H1 (cell line): ENCODE measurements at regions not wholly inside any gene's neighbourhood (a gene's known extent, or its start where the extent isn't known, plus 50 kb on each side); places are given as distances from the start of the nearest gene placed in this dataset.

Experiments used
- CTCF ChIA-PET: fragments of 300-600 bp; sonication (Branson Sonifier 250); formaldehyde crosslinking; loops from one replicate; lab custom pipeline; 2021; ENCODE audit not compliant: partially characterized antibody; lab: Charles Lee
- POLR2A ChIA-PET: fragments of 300-600 bp; sonication (Branson Sonifier 250); formaldehyde crosslinking; loops from one replicate; lab custom pipeline; 2021; ENCODE audit warnings: inconsistent platforms; ENCODE audit not compliant: partially characterized antibody; lab: Charles Lee
- DNase-seq, 2 experiments: peaks; one replicate each; pipeline versions ENCODE4 v3.0.0 to v3.0.0-alpha.2; 2010 to 2022; ENCODE audit warnings: low spot score in 2 of 2, low read depth in 1 of 2, mixed read lengths in 1 of 2
- FAIRE-seq: peaks from 2 replicates; lab custom pipeline; 2011; peaks lifted over from hg19 to GRCh38; lab: Jason Lieb, UNC
- H2AFZ ChIP-seq: 2 replicates; pipeline ENCODE4 v1.8.1; 2012; ENCODE audit warnings: low read length, inconsistent platforms
- H2AK5ac ChIP-seq: 2 replicates; pipeline ENCODE4 v1.6.1; 2013; ENCODE audit warnings: low read depth, low read length
- H2BK120ac ChIP-seq: replicated peaks from 2 replicates; pipeline ENCODE3; 2013; ENCODE audit warnings: low read depth, low read length, inconsistent platforms
- H2BK12ac ChIP-seq: 2 replicates; pipeline ENCODE4 v1.6.1; 2013; ENCODE audit warnings: low read depth, low read length
- H2BK15ac ChIP-seq: 2 replicates; pipeline ENCODE4 v1.6.1; 2013; ENCODE audit warnings: low read length
- H2BK20ac ChIP-seq: 2 replicates; pipeline ENCODE4 v1.6.1; 2013; ENCODE audit warnings: low read length
- H2BK5ac ChIP-seq: 2 replicates; pipeline ENCODE4 v1.6.1; 2013; ENCODE audit warnings: low read depth, low read length
- H3K14ac ChIP-seq: 2 replicates; pipeline ENCODE4 v1.6.1; 2013; ENCODE audit warnings: inconsistent platforms; ENCODE audit not compliant: insufficient read length
- H3K18ac ChIP-seq: 2 replicates; pipeline ENCODE4 v1.6.1; 2013; ENCODE audit warnings: low read length; ENCODE audit errors: extremely low read depth
- H3K23ac ChIP-seq: 2 replicates; pipeline ENCODE4 v1.6.1; 2013; ENCODE audit warnings: inconsistent platforms; ENCODE audit not compliant: insufficient read length
- H3K23me2 ChIP-seq: 2 replicates; pipeline ENCODE4 v1.6.1; 2013; ENCODE audit warnings: low read depth, low read length
- H3K27ac ChIP-seq: 2 replicates; pipeline ENCODE4 v1.6.1; 2011; ENCODE audit warnings: low read depth, low read length, inconsistent platforms
- H3K27me3 ChIP-seq, 4 experiments: replicated peaks in 1 of 4; 1 replicate in 1 of 4; 2 replicates in 3 of 4; pipeline versions ENCODE4 v1.6.1 to v1.8.1; 2011 to 2013; ENCODE audit warnings: low read length in 3 of 4, mild to moderate bottlenecking in 3 of 4, inconsistent platforms in 2 of 4, mixed read lengths in 2 of 4, moderate library complexity in 1 of 4; ENCODE audit not compliant: control insufficient read depth in 3 of 4, insufficient read depth in 3 of 4; ENCODE audit errors: extremely low read depth in 1 of 4
- H3K36me3 ChIP-seq, 4 experiments: 2 replicates each; pipeline versions ENCODE4 v1.6.1 to v1.8.1; 2011 to 2013; ENCODE audit warnings: mild to moderate bottlenecking in 4 of 4, low read length in 3 of 4, moderate library complexity in 2 of 4, control low read depth in 1 of 4, inconsistent platforms in 1 of 4; ENCODE audit not compliant: insufficient read depth in 4 of 4, control insufficient read depth in 2 of 4
- H3K4ac ChIP-seq: replicated peaks from 2 replicates; pipeline ENCODE3; 2013; ENCODE audit warnings: low read length, low read depth, mixed read lengths, inconsistent platforms; ENCODE audit not compliant: insufficient read length
- H3K4me1 ChIP-seq, 4 experiments: replicated peaks in 1 of 4; 1 replicate in 1 of 4; 2 replicates in 3 of 4; pipeline versions ENCODE4 v1.6.1 to v1.8.1; 2011 to 2013; ENCODE audit warnings: low read length in 3 of 4, inconsistent platforms in 2 of 4, mixed read lengths in 1 of 4; ENCODE audit not compliant: insufficient read depth in 4 of 4, control insufficient read depth in 3 of 4
- H3K4me2 ChIP-seq, 2 experiments: 2 replicates each; pipeline versions ENCODE4 v1.6.1 to v1.8.1; 2011 to 2013; ENCODE audit warnings: low read depth in 2 of 2, low read length in 2 of 2, control low read depth in 1 of 2, inconsistent platforms in 1 of 2, mild to moderate bottlenecking in 1 of 2; ENCODE audit not compliant: insufficient read depth in 1 of 2
- H3K4me3 ChIP-seq, 4 experiments: fragments of 200-600, 300-600 bp in 1 of 4; sonication (generic), shearing (Covaris generic), sonication (Bioruptor Twin) in 1 of 4; 2 replicates each; pipeline versions ENCODE4 v1.5.1 to v1.8.1; 2011 to 2016; ENCODE audit warnings: low read length in 4 of 4, low read depth in 3 of 4, control low read depth in 2 of 4, inconsistent platforms in 2 of 4, mild to moderate bottlenecking in 2 of 4, mixed read lengths in 1 of 4, moderate library complexity in 1 of 4; ENCODE audit not compliant: insufficient read depth in 2 of 4; ENCODE audit errors: extremely low read depth in 1 of 4
- H3K56ac ChIP-seq: replicated peaks from 2 replicates; pipeline ENCODE3; 2013; ENCODE audit warnings: low read depth, mild to moderate bottlenecking, mixed read lengths, low read length, inconsistent platforms; ENCODE audit not compliant: insufficient read length
- H3K79me1 ChIP-seq: 2 replicates; pipeline ENCODE4 v1.6.1; 2013; ENCODE audit warnings: low read depth, low read length, control low read depth
- H3K79me2 ChIP-seq, 2 experiments: 2 replicates each; pipeline versions ENCODE4 v1.6.1 to v1.8.1; 2012 to 2013; ENCODE audit warnings: low read length in 2 of 2, mild to moderate bottlenecking in 2 of 2, inconsistent platforms in 1 of 2; ENCODE audit not compliant: insufficient read depth in 2 of 2, control insufficient read depth in 1 of 2
- H3K9ac ChIP-seq, 4 experiments: replicated peaks in 1 of 4; 1 replicate in 1 of 4; 2 replicates in 3 of 4; pipeline versions ENCODE4 v1.6.1 to v1.8.1; 2011 to 2013; ENCODE audit warnings: low read depth in 3 of 4, low read length in 3 of 4, control low read depth in 2 of 4, mild to moderate bottlenecking in 2 of 4, moderate library complexity in 2 of 4, inconsistent platforms in 1 of 4; ENCODE audit errors: extremely low read depth in 1 of 4
- H3K9me3 ChIP-seq, 2 experiments: 2 replicates each; pipeline versions ENCODE4 v1.6.1 to v1.8.1; 2012 to 2013; ENCODE audit warnings: mild to moderate bottlenecking in 2 of 2, moderate library complexity in 2 of 2, control low read depth in 1 of 2, inconsistent platforms in 1 of 2, low read depth in 1 of 2, low read length in 1 of 2, mixed read lengths in 1 of 2; ENCODE audit not compliant: insufficient read depth in 2 of 2
- H4K20me1 ChIP-seq, 2 experiments: replicated peaks in 1 of 2; 2 replicates each; pipeline versions ENCODE3 to v1.8.1; 2011 to 2013; ENCODE audit warnings: inconsistent platforms in 2 of 2, low read length in 2 of 2, mild to moderate bottlenecking in 1 of 2; ENCODE audit not compliant: insufficient read depth in 2 of 2, control insufficient read depth in 1 of 2
- H4K5ac ChIP-seq: 2 replicates; pipeline ENCODE4 v1.6.1; 2013; ENCODE audit warnings: low read length, low read depth, mixed read lengths, inconsistent platforms; ENCODE audit not compliant: insufficient read length
- H4K8ac ChIP-seq: 2 replicates; pipeline ENCODE4 v1.8.0; 2013; ENCODE audit warnings: mild to moderate bottlenecking, moderate library complexity, low read length, inconsistent platforms; ENCODE audit not compliant: insufficient read depth; ENCODE audit errors: extremely low read depth
- H4K91ac ChIP-seq: replicated peaks from 2 replicates; pipeline ENCODE3; 2013; ENCODE audit warnings: low read length, mixed read lengths, inconsistent platforms; ENCODE audit not compliant: insufficient read length
- BACH1 ChIP-seq: IDR thresholded peaks from 2 replicates; pipeline ENCODE4 v1.6.1; 2012; ENCODE audit warnings: low read length, improper control_type of control experiment
- HDAC2 ChIP-seq, 2 experiments: fragments of 300-600 bp in 1 of 2; sonication (generic) in 1 of 2; IDR thresholded peaks; 2 replicates each; pipeline ENCODE4 v1.6.1; 2011 to 2012; ENCODE audit warnings: low read depth in 2 of 2, low read length in 2 of 2, mild to moderate bottlenecking in 2 of 2, moderate library complexity in 2 of 2, borderline replicate concordance in 1 of 2, inconsistent platforms in 1 of 2
- KDM4A ChIP-seq: IDR thresholded peaks from one replicate; pipeline ENCODE4 v1.7.1; 2012; ENCODE audit warnings: low read depth, mild to moderate bottlenecking, moderate library complexity, low read length, inconsistent platforms; ENCODE audit not compliant: severe bottlenecking
- KDM5A ChIP-seq: fragments of 200-600 bp; IDR thresholded peaks from 2 replicates; pipeline ENCODE4 v1.7.1; 2012; ENCODE audit warnings: mild to moderate bottlenecking, low read length, inconsistent platforms, mixed read lengths
- RFX5 ChIP-seq: IDR thresholded peaks from 2 replicates; pipeline ENCODE4 v1.6.1; 2011; ENCODE audit warnings: low read depth, low read length, improper control_type of control experiment, borderline replicate concordance
- RNF2 ChIP-seq: fragments of 200-900, 300-1000 bp; sonication (generic); IDR thresholded peaks from 2 replicates; pipeline ENCODE4 v1.7.1; 2016; ENCODE audit warnings: borderline replicate concordance, low read depth, mild to moderate bottlenecking, antibody characterized with exemption, low read length; ENCODE audit not compliant: poor library complexity, severe bottlenecking; ENCODE audit errors: missing control alignments
- RXRA ChIP-seq: IDR thresholded peaks from 2 replicates; pipeline ENCODE4 v1.6.1; 2011; ENCODE audit warnings: low read depth, mild to moderate bottlenecking, low read length, moderate library complexity; ENCODE audit not compliant: insufficient read depth
- SUZ12 ChIP-seq: fragments of 200-600 bp; sonication (generic); IDR thresholded peaks from 2 replicates; pipeline ENCODE4 v1.6.1; 2012; ENCODE audit warnings: mild to moderate bottlenecking, inconsistent platforms, low read length, moderate library complexity, mixed read lengths
- TBP ChIP-seq: IDR thresholded peaks from 2 replicates; pipeline ENCODE4 v1.6.1; 2011; ENCODE audit warnings: low read depth, low read length, improper control_type of control experiment
- WGBS, 2 experiments: shearing (Covaris generic) in 1 of 2; methylation state at CpG; one replicate each; pipeline versions ENCODE4 v1.1.6 to v1.1.7; 2013 to 2015; ENCODE audit warnings: low lambda C conversion rate in 2 of 2, mixed read lengths in 2 of 2, inconsistent platforms in 1 of 2, low coverage in 1 of 2, missing lambda C conversion rate in 1 of 2; ENCODE audit not compliant: insufficient replicate concordance in 2 of 2, insufficient coverage in 1 of 2, insufficient read length in 1 of 2; ENCODE audit errors: extremely low coverage in 1 of 2, missing lambda C conversion rate in 1 of 2; 5-methylcytosine and 5-hydroxymethylcytosine counted together

GRCh38 chr5:26427281-26427680 lies 611.1 kb downstream of the CDH9 start:
- POLR2A ChIA-PET = no interaction called here
- 97% methylated on average over 2 of the region's 2 CpGs; no CpG with 5 or more reads in 1 of the 2 experiments for WGBS, 2 experiments
- FAIRE-seq (no peak), DNase-seq (no peak)
- Histone ChIP-seq H3K27ac (no peak overlapping the region), H4K20me1 (no peaks in the 10 kb centered on the region), H3K4ac (no peak overlapping the region), H4K8ac (no peak overlapping the region), H3K56ac (no peak overlapping the region), H3K4me1 (no peaks in the 10 kb centered on the region), H4K5ac (no peak overlapping the region), H2BK5ac (no peak overlapping the region), H3K23ac (no peak overlapping the region), H3K18ac (no peak overlapping the region), H2BK12ac (no peak overlapping the region), H2AFZ (no peak overlapping the region), H2AK5ac (no peak overlapping the region), H3K4me3 (no peak overlapping the region), H2BK20ac (no peak overlapping the region), H2BK15ac (no peak overlapping the region), H3K9me3 (no peaks in the 10 kb centered on the region), H3K9ac (no peak overlapping the region), H2BK120ac (no peak overlapping the region), H3K79me2 (no peaks in the 10 kb centered on the region), H3K36me3 (no peaks in the 10 kb centered on the region), H3K4me2 (no peak overlapping the region), H4K91ac (no peak overlapping the region), H3K79me1 (no peaks in the 10 kb centered on the region), H3K23me2 (no peaks in the 10 kb centered on the region), H3K27me3 (peaks cover 0 to 1% (median 0%) of the 10 kb centered on the region in 4 experiments; a peak in 1 of 7 replicates), H3K14ac (no peak overlapping the region)
- TF ChIP-seq KDM5A (no peak), KDM4A (no peak), RFX5 (no peak), RXRA (no peak), HDAC2 (IDR thresholded peaks at IDR 0.05; ENCODE audit: borderline replicate concordance in 1 of 2, low read depth in 2 of 2, low read length in 2 of 2) (no peak), BACH1 (no peak), TBP (no peak), SUZ12 (no peak), RNF2 (no peak)
- CTCF ChIA-PET = no interaction called here
